HEK293 (cell line): ENCODE measurements at regions not wholly inside any gene's neighbourhood (a gene's known extent, or its start where the extent isn't known, plus 50 kb on each side); places are given as distances from the start of the nearest gene placed in this dataset.

Experiments
- KLF1 ChIP-seq: fragments of 450-650 bp; formaldehyde crosslinking; IDR thresholded peaks from 2 replicates; pipeline ENCODE4 v1.5.1; 2016; ENCODE audit warnings: missing biosample characterization, missing genetic modification characterization
- SETDB1 ChIP-seq: IDR thresholded peaks from one replicate; pipeline ENCODE4 v1.6.1; 2017; ENCODE audit warnings: mild to moderate bottlenecking, low read length, moderate library complexity, mixed read lengths; ENCODE audit not compliant: insufficient read length
- ZBTB17 ChIP-seq: fragments of 450-650 bp; formaldehyde crosslinking; IDR thresholded peaks from 2 replicates; pipeline ENCODE4 v1.5.1; 2016; ENCODE audit warnings: missing biosample characterization, missing genetic modification characterization
- ZBTB21 ChIP-seq: fragments of 450-650 bp; formaldehyde crosslinking; IDR thresholded peaks from 2 replicates; pipeline ENCODE4 v1.5.1; 2017; ENCODE audit warnings: missing biosample characterization, missing genetic modification characterization
- ZNF501 ChIP-seq: fragments of 450-650 bp; formaldehyde crosslinking; IDR thresholded peaks from 2 replicates; pipeline ENCODE4 v1.5.1; 2016; ENCODE audit warnings: missing biosample characterization, missing genetic modification characterization
- ZNF610 ChIP-seq: fragments of 450-650 bp; formaldehyde crosslinking; IDR thresholded peaks from 2 replicates; pipeline ENCODE4 v1.5.1; 2016; ENCODE audit warnings: missing biosample characterization, missing genetic modification characterization, borderline replicate concordance
- ZNF664 ChIP-seq: fragments of 450-650 bp; formaldehyde crosslinking; IDR thresholded peaks from 2 replicates; pipeline ENCODE4 v1.5.1; 2016; ENCODE audit warnings: missing biosample characterization, missing genetic modification characterization
- TF ChIP-seq, protein P1 (sequence below): fragments of 450-650 bp; formaldehyde crosslinking; IDR thresholded peaks from 2 replicates; pipeline ENCODE4 v1.5.1; 2016; ENCODE audit warnings: missing biosample characterization, missing genetic modification characterization

- TF ChIP-seq, protein P1, sequence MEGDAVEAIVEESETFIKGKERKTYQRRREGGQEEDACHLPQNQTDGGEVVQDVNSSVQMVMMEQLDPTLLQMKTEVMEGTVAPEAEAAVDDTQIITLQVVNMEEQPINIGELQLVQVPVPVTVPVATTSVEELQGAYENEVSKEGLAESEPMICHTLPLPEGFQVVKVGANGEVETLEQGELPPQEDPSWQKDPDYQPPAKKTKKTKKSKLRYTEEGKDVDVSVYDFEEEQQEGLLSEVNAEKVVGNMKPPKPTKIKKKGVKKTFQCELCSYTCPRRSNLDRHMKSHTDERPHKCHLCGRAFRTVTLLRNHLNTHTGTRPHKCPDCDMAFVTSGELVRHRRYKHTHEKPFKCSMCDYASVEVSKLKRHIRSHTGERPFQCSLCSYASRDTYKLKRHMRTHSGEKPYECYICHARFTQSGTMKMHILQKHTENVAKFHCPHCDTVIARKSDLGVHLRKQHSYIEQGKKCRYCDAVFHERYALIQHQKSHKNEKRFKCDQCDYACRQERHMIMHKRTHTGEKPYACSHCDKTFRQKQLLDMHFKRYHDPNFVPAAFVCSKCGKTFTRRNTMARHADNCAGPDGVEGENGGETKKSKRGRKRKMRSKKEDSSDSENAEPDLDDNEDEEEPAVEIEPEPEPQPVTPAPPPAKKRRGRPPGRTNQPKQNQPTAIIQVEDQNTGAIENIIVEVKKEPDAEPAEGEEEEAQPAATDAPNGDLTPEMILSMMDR (tag by site-specific recombination), result no peak
- TF ChIP-seq KLF1, result no peak
- no peak for TF ChIP-seq ZNF664 (tag by site-specific recombination)
- no peak for TF ChIP-seq SETDB1
- TF ChIP-seq ZBTB17, result no peak
- no peak for TF ChIP-seq ZBTB21 (tag by site-specific recombination)
- TF ChIP-seq ZNF501 (tag by site-specific recombination), result no peak
- no peak for TF ChIP-seq ZNF610
Observed at GRCh38 chr21:27209546-27209945, 242.7 kb upstream of the ADAMTS5 start.
